GM23338 (cell line): ENCODE measurements at regions not wholly inside any gene's neighbourhood (a gene's known extent, or its start where the extent isn't known, plus 50 kb on each side); places are given as distances from the start of the nearest gene placed in this dataset.

Experiments used
- CREB1 ChIP-seq: fragments of 250-450 bp; sonication (Bioruptor Pico); IDR thresholded peaks from 2 replicates; pipeline ENCODE4 v1.5.0; 2020; ENCODE audit warnings: low read depth, mild to moderate bottlenecking, moderate library complexity
- CTCF ChIP-seq, 2 experiments: fragments of 200-600 bp in 1 of 2; sonication (generic) in 1 of 2; conservative IDR thresholded peaks; 2 replicates each; pipeline versions ENCODE4 v1.5.1 to v1.6.1; 2016 to 2017; ENCODE audit warnings: antibody characterized with exemption in 2 of 2, low read depth in 2 of 2, mild to moderate bottlenecking in 2 of 2, moderate library complexity in 1 of 2
- EZH2 ChIP-seq: fragments of 200-600 bp; sonication (generic); IDR thresholded peaks from one replicate; pipeline ENCODE4 v1.8.0; 2017; ENCODE audit warnings: antibody characterized with exemption, mild to moderate bottlenecking, low read depth; ENCODE audit not compliant: unreplicated experiment
- POLR2AphosphoS5 ChIP-seq: IDR thresholded peaks from 2 replicates; pipeline ENCODE4 v1.6.1; 2016; ENCODE audit warnings: antibody characterized with exemption, low read depth
- REST ChIP-seq: IDR thresholded peaks from one replicate; pipeline ENCODE4 v1.6.1; 2018; ENCODE audit warnings: antibody characterized with exemption; ENCODE audit not compliant: unreplicated experiment

- TF ChIP-seq EZH2 (no peak), CTCF (conservative IDR thresholded peaks at IDR 0.05; ENCODE audit: low read depth in 2 of 2) (no peak), POLR2AphosphoS5 (no peak), CREB1 (no peak), REST (no peak)
These were observed 238.5 kb downstream of the NFATC2 start for GRCh38 chr20:51303731-51304670.
